SK-N-MC (cell line): ENCODE measurements at regions not wholly inside any gene's neighbourhood (a gene's known extent, or its start where the extent isn't known, plus 50 kb on each side); places are given as distances from the start of the nearest gene placed in this dataset.

Source experiments
- DNase-seq: peaks from one replicate; pipeline ENCODE4 v3.0.0-alpha.2; 2011; ENCODE audit warnings: low read depth, low spot score
- H3K27ac ChIP-seq: fragments of 200-600 bp; sonication (generic); 2 replicates; pipeline ENCODE4 v1.5.1; 2016; ENCODE audit warnings: mixed run types
- H3K36me3 ChIP-seq: fragments of 200-600 bp; sonication (generic); 2 replicates; pipeline ENCODE4 v1.6.1; 2017; ENCODE audit warnings: antibody characterized with exemption, low read length, mixed read lengths; ENCODE audit not compliant: insufficient read depth
- H3K4me3 ChIP-seq: fragments of 200-600 bp; sonication (generic); 2 replicates; pipeline ENCODE4 v1.5.1; 2016
- H3K9ac ChIP-seq: fragments of 200-600 bp; sonication (generic); 2 replicates; pipeline ENCODE4 v1.8.0; 2017; ENCODE audit warnings: mixed run types, mixed read lengths; ENCODE audit not compliant: insufficient read length
- H3K9me3 ChIP-seq: fragments of 200-600 bp; sonication (generic); 2 replicates; pipeline ENCODE4 v1.6.1; 2017; ENCODE audit warnings: low read depth, mild to moderate bottlenecking, antibody characterized with exemption, low read length, moderate library complexity, mixed read lengths
- EZH2 ChIP-seq: fragments of 200-600 bp; sonication (generic); IDR thresholded peaks from one replicate; pipeline ENCODE4 v1.6.1; 2017; ENCODE audit warnings: antibody characterized with exemption
- FOXP2 ChIP-seq: optimal IDR thresholded peaks from 2 replicates; pipeline ENCODE3; 2011; ENCODE audit warnings: mild to moderate bottlenecking, moderate library complexity; ENCODE audit not compliant: insufficient read depth; ENCODE audit errors: extremely low read length, control extremely low read depth
- POLR2AphosphoS5 ChIP-seq: IDR thresholded peaks from 2 replicates; pipeline ENCODE4 v1.6.1; 2012; ENCODE audit warnings: mild to moderate bottlenecking, low read depth, low read length, borderline replicate concordance

- Histone ChIP-seq H3K4me3 (no peak overlapping the region), H3K36me3 (no peaks in the 10 kb centered on the region), H3K27ac (no peak overlapping the region), H3K9ac (no peak overlapping the region), H3K9me3 (no peaks in the 10 kb centered on the region)
- DNase-seq = no peak
- TF ChIP-seq EZH2 (no peak), FOXP2 (no peak), POLR2AphosphoS5 (no peak)
Measured at GRCh38 chr2:59733970-59734369, 819.5 kb downstream of the BCL11A start.

- H3K36me3 ChIP-seq = no peaks in the 10 kb centered on the region
- no peaks in the 10 kb centered on the region for H3K9me3 ChIP-seq
- no peak overlapping the region for H3K27ac ChIP-seq
- no peak overlapping the region for H3K9ac ChIP-seq
- TF ChIP-seq EZH2 (no peak), POLR2AphosphoS5 (no peak), FOXP2 (no peak)
- no peak overlapping the region for H3K4me3 ChIP-seq
- DNase-seq = no peak
Measured at GRCh38 chr2:59733567-59733930, 819.9 kb downstream of the BCL11A start.

GRCh38 chr2:59732871-59733566 is 820.4 kb downstream of the BCL11A start:
- no peak overlapping the region for H3K9ac ChIP-seq
- no peaks in the 10 kb centered on the region for H3K36me3 ChIP-seq
- no peaks in the 10 kb centered on the region for H3K9me3 ChIP-seq
- no peak overlapping the region for H3K4me3 ChIP-seq
- no peak overlapping the region for H3K27ac ChIP-seq
- DNase-seq = no peak
- TF ChIP-seq FOXP2 (no peak), POLR2AphosphoS5 (no peak), EZH2 (no peak)

- H3K9me3 ChIP-seq = no peaks in the 10 kb centered on the region
- H3K4me3 ChIP-seq = no peak overlapping the region
- TF ChIP-seq EZH2 (no peak), FOXP2 (no peak), POLR2AphosphoS5 (no peak)
- no peaks in the 10 kb centered on the region for H3K36me3 ChIP-seq
- no peak for DNase-seq
- no peak overlapping the region for H3K9ac ChIP-seq
- H3K27ac ChIP-seq = no peak overlapping the region
Measured at GRCh38 chr2:59727121-59727590, 826.3 kb downstream of the BCL11A start.

GRCh38 chr2:59726228-59727120 is 827.0 kb downstream of the BCL11A start:
- Histone ChIP-seq H3K4me3 (no peak overlapping the region), H3K27ac (no peak overlapping the region), H3K9ac (no peak overlapping the region), H3K9me3 (no peaks in the 10 kb centered on the region), H3K36me3 (no peaks in the 10 kb centered on the region)
- TF ChIP-seq FOXP2 = no peak
- no peak for DNase-seq

GRCh38 chr2:59724746-59725145 is 828.7 kb downstream of the BCL11A start:
- Histone ChIP-seq H3K9ac (no peak overlapping the region), H3K27ac (no peak overlapping the region), H3K4me3 (no peak overlapping the region), H3K9me3 (no peaks in the 10 kb centered on the region), H3K36me3 (no peaks in the 10 kb centered on the region)
- no peak for TF ChIP-seq FOXP2
- TF ChIP-seq POLR2AphosphoS5 = no peak
- no peak for TF ChIP-seq EZH2
- DNase-seq = no peak

GRCh38 chr2:59720296-59720866 is 833.1 kb downstream of the BCL11A start:
- TF ChIP-seq EZH2 (no peak), POLR2AphosphoS5 (no peak), FOXP2 (no peak)
- DNase-seq = no peak
- Histone ChIP-seq H3K36me3 (no peaks in the 10 kb centered on the region), H3K9ac (no peak overlapping the region), H3K4me3 (no peak overlapping the region), H3K9me3 (no peaks in the 10 kb centered on the region), H3K27ac (no peak overlapping the region)

- H3K4me3 ChIP-seq = no peak overlapping the region
- H3K9ac ChIP-seq = no peak overlapping the region
- H3K9me3 ChIP-seq = no peaks in the 10 kb centered on the region
- H3K27ac ChIP-seq = no peak overlapping the region
- H3K36me3 ChIP-seq = no peaks in the 10 kb centered on the region
- DNase-seq = no peak
- no peak for TF ChIP-seq FOXP2
- TF ChIP-seq EZH2 = no peak
- no peak for TF ChIP-seq POLR2AphosphoS5
Measured at GRCh38 chr2:59713577-59713976, 839.9 kb downstream of the BCL11A start.
